ENCODE measurements at regions not wholly inside any gene's neighbourhood (a gene's known extent, or its start where the extent isn't known, plus 50 kb on each side); places are given as distances from the start of the nearest gene placed in this dataset.

DNA sequence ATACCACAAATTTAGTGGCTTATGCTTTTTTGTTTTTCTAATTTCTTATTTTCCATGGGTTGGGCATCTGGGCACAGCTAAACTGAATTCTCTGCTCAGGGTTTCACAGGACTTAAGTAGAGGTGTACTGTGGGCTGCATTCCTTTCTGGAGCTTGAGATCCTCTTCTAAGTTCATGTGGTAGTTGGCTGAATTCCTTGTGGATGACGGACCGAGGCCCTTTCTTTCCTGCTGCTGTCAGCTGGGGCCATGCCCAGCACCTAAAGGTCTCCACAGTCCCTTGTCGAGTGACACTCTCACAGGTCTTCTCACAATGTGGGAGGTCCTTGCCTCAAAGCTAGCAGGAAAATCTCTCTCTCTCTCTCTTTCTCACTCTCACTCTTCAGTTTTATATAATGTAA lies 433.5 kb upstream of the LRATD1 start:
- no peak for ATAC-seq
- no peak for DNase-seq (ENCODE audit: extremely low read depth in 1 of 4, low spot score in 3 of 4)
- H3K4me3 ChIP-seq, result no peak overlapping the region
- no peak overlapping the region for H3K9ac ChIP-seq (ENCODE audit: insufficient read depth in 1 of 2, low read depth in 2 of 2, low read length in 2 of 2)
- FAIRE-seq, result no peak
- ChIA-PET POLR2A (interaction anchor here (0.6 kb wide), 1 partner anchor 280 kb away, joined by 3 read pairs; no protein-coding TSS in a partner anchor), CTCF (ENCODE audit: low intra/inter-chr PET ratio) (no interaction called here)
- no peak overlapping the region for H3K4me2 ChIP-seq (ENCODE audit: insufficient read depth, low read length)
- no peak overlapping the region for H2AFZ ChIP-seq (ENCODE audit: low read depth, low read length)
- no peak for TF ChIP-seq CCNT2 (IDR thresholded peaks at IDR 0.05; ENCODE audit: borderline replicate concordance, extremely low read depth, insufficient read length, low read depth, low read length)
- TF ChIP-seq, protein P1, sequence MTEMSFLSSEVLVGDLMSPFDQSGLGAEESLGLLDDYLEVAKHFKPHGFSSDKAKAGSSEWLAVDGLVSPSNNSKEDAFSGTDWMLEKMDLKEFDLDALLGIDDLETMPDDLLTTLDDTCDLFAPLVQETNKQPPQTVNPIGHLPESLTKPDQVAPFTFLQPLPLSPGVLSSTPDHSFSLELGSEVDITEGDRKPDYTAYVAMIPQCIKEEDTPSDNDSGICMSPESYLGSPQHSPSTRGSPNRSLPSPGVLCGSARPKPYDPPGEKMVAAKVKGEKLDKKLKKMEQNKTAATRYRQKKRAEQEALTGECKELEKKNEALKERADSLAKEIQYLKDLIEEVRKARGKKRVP (CRISPR knock-in tag; IDR thresholded peaks at IDR 0.05), result no peak
- TF ChIP-seq POLR2A (conservative IDR thresholded peaks at IDR 0.05), result no peak
- no peak for TF ChIP-seq CBX8 (IDR thresholded peaks at IDR 0.05; ENCODE audit: borderline replicate concordance, extremely low read depth, low read depth, low read length, poor library complexity, severe bottlenecking)
- TF ChIP-seq, protein P2, sequence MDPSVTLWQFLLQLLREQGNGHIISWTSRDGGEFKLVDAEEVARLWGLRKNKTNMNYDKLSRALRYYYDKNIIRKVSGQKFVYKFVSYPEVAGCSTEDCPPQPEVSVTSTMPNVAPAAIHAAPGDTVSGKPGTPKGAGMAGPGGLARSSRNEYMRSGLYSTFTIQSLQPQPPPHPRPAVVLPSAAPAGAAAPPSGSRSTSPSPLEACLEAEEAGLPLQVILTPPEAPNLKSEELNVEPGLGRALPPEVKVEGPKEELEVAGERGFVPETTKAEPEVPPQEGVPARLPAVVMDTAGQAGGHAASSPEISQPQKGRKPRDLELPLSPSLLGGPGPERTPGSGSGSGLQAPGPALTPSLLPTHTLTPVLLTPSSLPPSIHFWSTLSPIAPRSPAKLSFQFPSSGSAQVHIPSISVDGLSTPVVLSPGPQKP (CRISPR knock-in tag; IDR thresholded peaks at IDR 0.05), result no peak
- no peaks in the 10 kb centered on the region for H3K4me1 ChIP-seq (replicated peaks in 1 of 2; ENCODE audit: control insufficient read depth in 2 of 2, insufficient read depth in 2 of 2, low read length in 2 of 2)
- H3K9me3 ChIP-seq (replicated peaks; ENCODE audit: control insufficient read depth, insufficient read depth, low read depth, low read length), result no peaks in the 10 kb centered on the region
- H3K27ac ChIP-seq (ENCODE audit: extremely low read depth, low read depth, low read length), result no peak overlapping the region
- no TSS peak for BruUV-seq (replicated peaks)
- 0% methylated on average over 3 of the region's 3 CpGs for WGBS (ENCODE audit: insufficient coverage, low coverage, missing lambda C conversion rate)
- no peaks in the 10 kb centered on the region for H3K27me3 ChIP-seq (ENCODE audit: control insufficient read depth in 2 of 2, insufficient read depth in 2 of 2, low read length in 2 of 2)
- no peaks in the 10 kb centered on the region for H4K20me1 ChIP-seq (replicated peaks; ENCODE audit: control insufficient read depth, insufficient read depth, low read length)
- in situ Hi-C loops (cut with MboI) (no loop called here), intact Hi-C loops (cut with micrococcal nuclease) (no loop called here)
- H3K9me1 ChIP-seq (ENCODE audit: control insufficient read depth, insufficient read depth, low read length), result no peaks in the 10 kb centered on the region
- no peaks in the 10 kb centered on the region for H3K36me3 ChIP-seq (ENCODE audit: control insufficient read depth, insufficient read depth, low read length)
- no peaks in the 10 kb centered on the region for H3K79me2 ChIP-seq (ENCODE audit: control insufficient read depth, insufficient read depth, low read length)
